ENCODE measurements at regions not wholly inside any gene's neighbourhood (a gene's known extent, or its start where the extent isn't known, plus 50 kb on each side); places are given as distances from the start of the nearest gene placed in this dataset.

DNA sequence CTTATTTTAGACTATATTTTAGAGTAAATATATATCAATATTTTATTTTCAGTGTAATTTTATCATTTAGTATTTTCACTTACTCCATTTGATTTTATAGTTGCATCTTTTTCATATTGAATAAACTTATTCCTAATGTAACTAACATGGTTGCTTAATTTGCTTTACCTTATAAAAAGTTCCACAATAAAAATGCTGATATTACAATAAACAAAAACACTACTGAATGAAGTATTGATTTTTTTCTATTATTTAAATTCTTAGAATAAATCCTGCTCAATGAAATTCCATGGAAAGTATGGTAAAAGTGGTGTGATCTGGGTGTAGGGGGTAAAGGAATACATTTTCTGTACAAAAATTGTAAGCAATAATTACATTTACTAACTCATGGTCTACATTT lies 2074.9 kb upstream of the C9orf72 start:
- no peak for DNase-seq

DNA sequence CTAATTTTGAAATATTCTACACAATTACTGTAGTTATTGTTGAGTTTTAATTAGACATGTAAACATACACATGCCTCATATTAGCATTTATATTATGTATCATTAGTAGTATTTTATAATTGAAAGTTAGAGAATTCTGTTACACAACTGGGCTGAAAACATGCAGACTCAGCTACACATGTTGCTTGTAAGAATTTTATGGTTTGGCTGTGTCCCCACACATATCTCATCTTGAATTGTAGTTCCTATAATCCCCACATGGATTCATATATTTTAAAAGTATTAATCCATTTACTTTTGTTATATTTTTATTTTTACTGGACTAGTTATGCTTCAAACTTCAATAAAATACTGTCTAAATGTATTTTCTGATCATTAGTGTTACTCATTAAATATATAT lies 2075.3 kb upstream of the C9orf72 start:
- DNase-seq: no peak

DNA sequence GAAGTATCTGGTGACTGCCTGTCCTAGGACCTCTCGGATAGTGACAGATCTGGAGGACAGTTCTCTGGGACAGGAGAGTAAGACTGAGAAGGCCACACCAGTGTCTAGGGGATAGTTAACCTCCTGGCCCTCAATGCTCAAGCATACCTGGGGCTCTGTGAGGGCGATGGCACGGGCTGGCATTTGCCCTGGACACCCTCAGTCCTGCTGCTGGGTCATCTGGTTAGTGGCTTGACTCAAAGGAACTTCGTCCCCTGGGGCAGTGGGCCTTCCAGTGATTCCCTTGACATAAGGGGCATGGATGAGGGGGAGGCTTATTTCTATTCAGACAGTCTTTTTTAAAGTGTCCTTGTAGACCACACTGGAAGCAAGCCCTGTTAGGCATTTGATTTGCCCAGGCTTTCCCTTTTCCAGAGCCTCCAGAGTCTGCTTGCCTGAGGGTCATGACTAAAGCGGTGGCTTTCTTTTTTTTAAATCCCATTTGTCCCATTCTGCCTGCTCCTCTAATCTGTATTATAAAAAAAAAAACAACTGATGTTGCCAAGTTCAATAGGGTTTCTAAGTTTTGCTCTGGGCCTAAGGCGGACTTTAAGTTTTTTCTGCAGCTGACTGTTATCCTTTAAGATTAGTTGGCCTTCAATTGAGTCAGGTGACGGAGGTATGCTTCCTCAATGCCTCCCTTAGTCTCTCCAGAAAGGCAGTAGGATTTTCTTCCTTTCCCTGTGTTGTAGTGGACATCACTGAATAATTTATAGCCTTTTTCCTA lies 2083.5 kb upstream of the C9orf72 start:
- no peak for DNase-seq

DNA sequence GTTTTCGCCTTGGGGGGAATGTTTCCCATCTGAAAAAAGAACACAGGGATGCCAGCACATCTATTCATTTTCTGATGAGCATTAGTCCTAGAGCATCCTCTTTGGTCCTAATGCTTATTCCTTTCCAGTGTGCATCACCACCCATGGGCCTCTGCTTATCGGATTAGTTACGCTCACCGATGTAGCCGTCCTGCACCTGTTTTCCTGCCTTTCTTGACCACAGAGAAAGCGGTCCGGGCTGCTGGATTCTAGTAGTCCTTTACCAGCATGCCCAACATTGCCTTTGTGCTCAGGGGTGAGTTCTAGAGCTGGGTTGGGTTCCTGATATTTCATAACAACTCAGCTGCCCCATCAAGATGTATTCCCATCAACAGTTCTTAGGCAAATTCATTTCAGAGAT lies 2084.5 kb upstream of the C9orf72 start:
- DNase-seq: no peak

DNA sequence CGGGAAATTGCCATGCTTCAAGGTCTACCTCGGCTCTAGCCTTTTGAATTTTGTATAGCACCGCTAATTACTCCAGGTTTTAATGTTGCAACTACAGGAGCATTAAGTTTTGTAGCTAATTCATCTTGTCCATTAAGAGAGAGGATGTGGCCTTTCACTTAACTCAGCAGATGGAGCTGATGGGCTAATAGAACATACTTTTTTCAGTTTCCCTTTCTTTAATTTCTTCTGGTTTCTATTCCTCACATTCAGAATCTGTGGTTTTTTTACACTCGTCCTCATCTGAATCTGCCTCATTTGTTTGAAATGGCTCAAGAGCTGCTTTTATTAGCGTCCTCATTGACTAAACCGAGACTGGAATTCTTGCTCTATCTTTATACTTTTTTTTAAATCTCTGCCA lies 2085.7 kb upstream of the C9orf72 start:
- DNase-seq: no peak

DNA sequence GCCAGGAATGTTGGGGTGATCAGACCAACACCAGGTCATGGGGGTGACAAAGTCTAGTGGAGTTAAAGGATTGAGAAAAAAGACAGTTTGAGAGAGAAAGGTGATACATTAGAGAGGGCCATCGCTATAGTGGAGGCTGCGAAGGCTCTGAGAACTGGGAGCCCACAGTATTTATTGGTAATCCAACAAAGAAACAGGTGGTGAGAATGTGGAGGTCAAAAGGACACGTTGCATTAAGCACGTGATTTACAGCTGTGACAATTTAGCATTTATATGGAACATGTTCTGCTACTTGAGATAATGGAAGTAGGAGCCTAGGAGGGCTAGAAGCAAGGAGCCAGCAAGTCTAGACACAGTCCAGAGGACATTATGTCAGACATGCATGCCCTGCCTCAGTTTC lies 2086.5 kb upstream of the C9orf72 start:
- DNase-seq: no peak

DNA sequence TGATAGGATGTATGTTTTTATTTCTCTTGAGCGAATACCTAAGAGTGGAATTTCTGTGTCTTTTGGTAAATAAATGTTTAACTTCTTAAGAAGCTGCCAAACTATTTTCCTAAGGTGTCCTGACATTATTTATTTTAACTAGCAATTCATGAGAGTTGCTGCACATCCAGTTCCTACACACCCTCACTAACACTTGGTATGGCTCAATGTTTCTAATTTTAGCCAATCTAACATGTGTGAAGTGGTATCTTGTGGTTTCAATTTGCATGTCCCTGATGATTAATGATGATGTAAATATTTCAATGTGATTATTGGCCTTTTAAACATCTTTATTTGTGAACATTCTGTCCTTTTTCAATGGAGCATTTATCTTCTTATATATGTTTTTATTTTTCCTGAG lies 2095.5 kb upstream of the C9orf72 start:
- DNase-seq: no peak

DNA sequence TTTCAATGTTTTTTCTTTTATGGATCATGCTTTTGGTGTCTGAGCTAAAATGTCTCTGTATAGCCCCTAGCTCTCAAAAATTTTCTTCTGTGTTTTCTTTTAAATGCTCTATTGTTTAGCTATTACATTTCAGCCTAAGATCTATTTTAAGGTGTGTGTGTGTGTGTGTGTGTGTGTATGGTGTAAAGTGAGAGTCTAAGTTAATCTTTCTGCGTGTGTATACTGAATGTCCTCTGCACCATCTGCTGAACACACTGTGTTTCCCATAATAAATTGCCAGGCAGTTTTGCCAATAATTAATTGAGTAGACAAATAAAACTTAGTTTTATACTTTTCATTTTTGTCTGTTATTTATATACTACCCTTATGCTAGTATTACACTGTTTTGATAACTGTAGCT lies 2096.3 kb upstream of the C9orf72 start:
- no peak for DNase-seq

DNA sequence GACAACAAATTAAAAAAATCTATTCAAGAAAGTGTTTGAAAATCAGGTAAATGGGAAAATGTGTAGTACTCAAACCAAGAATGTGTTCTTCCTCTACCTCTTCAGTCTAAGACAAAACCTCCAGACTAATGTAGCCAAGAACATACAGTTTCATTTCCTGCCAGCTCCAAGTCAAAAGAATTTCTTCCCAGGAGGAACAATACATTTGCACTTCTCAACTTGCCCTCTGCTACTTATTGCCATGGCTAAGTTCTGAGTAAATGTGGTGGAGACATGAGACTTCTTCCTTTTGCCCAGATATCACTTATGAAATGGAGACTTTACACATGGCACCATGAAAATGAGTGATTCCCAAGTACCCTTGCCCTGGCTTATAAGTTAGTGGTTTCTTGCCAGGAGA lies 2112.2 kb upstream of the C9orf72 start:
- no peak for DNase-seq

DNA sequence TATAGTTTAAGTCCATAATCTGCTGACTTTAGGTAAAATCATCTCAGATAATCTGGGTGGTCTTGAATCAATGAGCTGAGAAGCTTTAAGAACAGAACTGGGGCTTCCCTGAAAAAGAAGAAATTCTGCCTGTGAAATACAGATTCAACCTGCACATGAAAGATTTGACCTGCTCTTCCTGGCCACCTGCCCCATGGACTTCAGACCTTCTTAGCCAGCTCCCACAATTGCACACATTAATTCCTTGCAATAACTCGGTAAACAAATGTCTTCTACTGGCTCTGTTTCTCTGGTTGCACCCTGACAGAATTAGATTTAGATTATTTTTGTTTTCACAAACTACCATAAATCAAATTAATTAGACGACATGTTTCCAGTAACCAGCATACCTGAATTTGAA lies 2117.9 kb upstream of the C9orf72 start:
- DNase-seq: no peak

DNA sequence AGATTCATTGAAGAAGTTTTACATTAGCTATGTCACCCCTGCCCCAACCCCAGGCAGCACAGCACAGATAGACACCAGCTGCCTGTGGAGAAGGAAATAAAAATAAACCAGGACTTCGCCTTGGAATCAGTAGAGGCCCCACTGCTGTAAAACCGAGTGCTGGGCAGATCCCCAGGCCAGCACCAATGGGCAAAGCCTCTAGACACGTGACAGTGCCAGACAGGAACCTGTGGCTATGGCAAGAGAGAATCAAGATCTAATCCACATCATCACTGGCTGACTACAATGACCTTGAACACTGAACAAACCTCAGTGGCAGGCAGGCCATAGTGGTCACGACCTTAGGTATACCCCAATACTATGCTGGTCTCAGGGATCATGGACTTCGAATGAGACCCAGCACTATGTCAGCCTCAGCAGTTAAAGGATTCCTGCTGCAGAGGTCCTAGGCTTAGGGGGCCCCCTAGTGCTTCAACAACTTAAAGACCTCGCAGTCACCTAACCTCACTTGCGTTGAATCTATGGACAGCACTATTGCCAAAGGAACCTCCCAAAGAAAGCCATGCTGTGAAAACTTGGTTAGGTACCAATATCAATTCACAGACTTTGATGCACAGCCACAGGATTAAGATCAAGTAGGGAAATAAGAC lies 2118.6 kb upstream of the C9orf72 start:
- no peak for DNase-seq

DNA sequence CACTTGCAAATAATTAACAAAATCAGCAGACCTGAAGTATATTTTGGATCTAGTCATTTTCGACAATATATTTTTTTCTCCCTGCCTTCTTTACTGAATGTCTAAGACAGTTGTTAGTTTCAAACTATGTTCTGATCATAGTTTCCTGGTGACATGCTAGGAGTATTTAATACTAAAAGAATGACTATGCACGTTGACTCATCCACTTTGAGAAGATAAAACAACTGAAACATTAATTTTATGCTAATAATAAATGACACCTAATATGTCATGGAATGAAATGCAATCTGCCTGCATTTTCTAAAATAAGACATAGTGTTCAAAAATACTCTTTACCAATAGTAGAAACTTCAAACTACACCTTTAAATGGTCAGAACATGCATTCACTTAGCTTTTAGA lies 2123.7 kb upstream of the C9orf72 start:
- DNase-seq: no peak

DNA sequence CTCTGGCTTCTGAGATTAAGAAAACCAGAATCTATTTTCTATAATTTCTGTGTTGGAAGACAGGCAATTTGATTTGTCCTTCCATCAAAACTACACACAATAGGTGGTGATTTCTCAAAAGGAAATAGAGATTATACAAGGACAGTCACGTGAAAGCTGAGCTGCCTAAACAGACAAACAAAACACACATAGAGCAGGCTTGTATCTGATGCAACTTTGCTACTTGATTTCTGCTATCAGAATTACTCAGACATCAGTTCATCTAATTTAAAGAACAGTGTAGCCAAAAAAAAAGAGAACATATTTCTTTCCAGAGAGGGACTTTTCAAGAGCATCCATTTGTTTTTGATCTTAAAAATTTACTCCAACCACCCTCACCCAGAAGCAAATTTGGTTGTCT lies 2128.3 kb upstream of the C9orf72 start:
- DNase-seq: no peak

DNA sequence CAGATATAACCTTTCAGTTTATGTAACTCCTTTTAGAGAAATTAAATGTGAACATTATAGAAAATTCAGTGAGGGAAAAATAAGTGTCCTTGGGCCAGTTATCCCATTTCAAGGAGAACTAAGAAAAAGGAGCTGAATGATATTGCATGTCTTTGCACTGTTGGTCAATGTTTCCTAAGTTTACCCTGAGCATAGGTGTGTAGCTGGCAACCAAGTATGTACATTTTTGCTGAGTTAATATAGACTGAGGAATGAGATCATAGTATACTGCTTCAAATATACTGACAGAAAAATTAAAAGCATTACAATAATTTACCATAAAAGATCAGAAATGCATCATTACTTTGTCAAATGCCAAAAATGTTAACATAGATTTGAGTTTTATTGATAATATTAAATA lies 2128.7 kb upstream of the C9orf72 start:
- DNase-seq: no peak

DNA sequence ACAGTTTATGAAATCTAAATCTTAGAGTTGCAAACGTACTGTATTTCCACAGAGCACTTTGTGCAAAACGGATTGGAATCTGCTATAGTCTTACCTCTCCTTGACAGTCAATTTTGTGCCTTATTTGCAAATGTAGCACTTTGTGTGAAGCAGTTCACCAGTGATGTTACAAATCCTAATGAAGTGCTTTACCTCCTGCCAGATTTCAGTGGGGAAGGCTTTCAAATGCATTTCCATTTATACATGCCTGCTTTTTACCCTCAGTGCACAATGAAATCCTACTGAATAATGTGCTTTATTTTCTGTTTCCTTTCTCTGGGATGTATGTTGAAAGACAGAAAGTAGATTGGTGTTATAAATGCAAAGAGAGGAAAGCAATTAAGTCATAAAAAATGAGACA lies 2141.6 kb upstream of the C9orf72 start:
- DNase-seq: no peak

DNA sequence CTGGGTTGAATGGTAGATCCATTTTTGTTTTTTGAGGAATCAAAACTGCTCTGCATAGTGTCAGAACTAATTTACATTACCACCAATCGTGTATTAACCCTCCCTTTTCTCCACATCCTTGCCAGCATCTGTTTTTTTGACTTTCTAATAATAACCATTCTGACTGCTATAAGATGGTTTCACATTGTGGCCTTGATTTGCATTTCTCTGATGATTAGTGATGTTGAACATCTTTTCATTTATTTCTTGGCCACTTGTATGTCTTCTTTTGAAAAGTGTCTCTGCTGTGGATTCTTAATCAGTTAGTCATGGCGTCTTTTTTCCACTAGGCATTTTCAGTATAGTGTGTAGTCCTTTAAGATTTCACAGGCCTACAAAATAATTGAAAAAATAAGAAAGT lies 2144.3 kb upstream of the C9orf72 start:
- no peak for DNase-seq

DNA sequence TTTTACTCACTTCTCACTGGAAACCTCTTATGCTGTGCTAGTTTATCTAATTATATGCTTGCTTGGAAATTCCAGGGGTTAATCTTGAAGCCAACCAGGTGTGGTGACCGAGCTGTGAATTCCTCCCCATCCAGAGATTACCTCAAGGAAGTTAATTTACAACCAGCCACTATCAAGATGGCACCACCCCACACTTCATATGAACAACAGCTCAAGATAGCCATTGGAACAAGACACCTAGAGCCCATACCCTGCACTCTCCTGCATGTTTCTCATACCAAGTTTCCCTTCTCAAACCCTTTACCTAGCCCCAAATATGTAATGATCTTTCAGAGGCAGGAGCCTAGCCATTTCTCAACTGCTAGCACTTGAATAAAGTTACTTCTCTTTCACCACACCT lies 2156.9 kb upstream of the C9orf72 start:
- DNase-seq: no peak

DNA sequence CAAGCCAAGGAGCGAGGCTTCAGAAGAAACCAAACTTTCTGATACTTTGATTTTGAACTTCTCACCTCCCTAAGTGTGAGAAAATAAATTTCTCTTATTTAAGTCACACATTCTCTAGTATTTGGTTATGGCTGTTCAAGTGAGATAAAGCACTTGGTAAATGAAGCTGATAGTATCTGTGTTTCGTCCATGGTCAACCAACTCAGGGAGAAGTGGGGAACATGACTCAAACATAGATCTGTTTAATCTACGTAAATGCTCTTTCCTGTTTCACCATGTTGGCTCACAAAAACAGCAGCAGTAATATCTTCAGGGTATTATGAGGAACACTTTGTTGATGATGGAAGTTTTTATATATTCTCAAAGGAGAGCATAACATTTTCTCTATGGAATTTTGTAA lies 2167.2 kb upstream of the C9orf72 start:
- no peak for DNase-seq

DNA sequence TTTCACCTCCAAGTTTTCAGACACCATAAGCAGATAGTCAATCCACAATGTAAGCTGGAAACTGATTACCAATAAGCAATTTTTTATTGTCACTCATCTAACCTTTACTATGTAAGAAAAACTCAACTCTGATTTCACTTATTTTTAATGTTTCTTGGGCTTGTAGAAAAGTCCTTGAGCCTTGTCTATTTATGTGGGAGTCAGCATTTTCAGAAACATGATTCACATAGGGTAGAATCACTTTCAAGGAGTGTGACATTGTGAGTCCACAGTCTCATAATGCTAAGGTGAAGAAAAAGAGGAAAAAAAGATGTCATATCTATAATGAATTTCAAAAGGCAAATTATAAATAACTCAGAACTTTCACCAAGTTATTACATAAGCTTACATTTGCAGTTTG lies 2167.9 kb upstream of the C9orf72 start:
- DNase-seq: no peak

DNA sequence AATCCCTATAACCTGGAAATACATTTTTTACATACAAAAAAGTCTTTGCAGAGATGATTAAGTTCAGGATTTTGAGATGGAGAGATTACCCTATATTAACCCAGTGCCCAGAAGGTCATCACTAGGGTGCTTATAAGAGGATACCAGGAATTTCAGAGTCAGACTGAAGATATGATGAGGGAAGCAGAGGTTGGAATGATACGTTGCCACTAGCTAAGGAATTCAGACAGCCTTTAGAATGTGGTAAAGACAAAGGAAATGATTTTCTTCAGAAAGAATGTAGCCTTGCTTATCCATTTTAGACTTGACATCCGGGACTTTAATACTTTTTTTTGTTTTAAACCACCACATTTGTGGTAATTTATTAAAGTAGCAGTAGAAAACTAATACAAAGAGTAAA lies 2176.8 kb upstream of the C9orf72 start:
- DNase-seq: no peak

DNA sequence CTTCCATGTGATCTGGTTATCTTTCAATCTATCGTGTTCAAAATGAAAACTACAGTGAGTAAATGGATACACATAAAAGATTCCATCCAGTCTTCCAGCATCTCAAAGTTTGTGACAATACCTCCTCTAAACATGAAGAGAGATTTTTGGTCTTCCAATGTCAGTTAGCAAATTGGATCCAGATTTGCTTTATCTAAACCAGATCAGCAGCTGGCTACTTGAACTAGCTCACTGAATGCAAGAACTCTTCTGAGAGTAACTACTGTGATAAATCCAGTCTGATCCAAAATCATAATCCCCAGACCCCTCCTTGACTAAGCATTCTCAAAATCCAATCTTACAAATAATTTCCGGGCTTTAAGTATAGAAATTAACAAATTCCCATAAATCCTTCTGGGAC lies 2177.9 kb upstream of the C9orf72 start:
- DNase-seq: no peak

DNA sequence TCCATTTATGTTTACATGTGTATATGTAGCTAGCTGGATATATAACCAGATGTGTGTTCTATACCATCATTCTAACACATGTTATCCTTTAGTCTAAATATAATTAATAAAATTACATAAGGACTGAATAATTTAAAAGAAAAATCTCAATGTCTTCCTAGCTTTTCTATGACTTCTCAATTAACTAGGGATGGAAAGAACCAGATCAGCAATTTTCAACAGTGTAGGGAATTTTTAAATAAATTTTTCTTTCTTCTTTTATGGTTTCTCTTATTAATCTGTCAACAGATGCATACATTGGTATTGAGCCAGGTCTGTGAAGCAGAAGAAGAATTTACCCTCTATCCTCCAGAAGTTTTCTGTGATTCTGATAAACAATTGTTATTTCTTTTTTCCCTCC lies 2180.4 kb upstream of the C9orf72 start:
- no peak for DNase-seq

DNA sequence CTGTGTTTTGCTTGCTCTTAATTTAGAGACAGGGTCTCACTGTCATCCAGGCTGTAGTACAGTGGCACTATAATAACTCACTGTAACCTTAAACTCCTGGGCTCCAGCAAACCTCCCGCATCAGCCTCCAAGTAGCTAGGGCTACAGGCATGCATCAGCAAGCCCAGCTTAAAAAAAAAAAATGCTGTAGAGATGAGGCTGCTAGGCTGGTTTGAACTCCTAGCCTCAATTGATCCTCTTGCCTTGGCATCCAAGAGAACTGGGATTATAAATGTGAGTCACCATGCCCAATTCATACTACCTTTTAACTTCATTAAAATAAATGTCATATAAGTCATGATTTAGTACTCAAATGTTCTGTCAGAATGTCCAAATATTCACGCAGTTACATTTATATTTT lies 2195.7 kb upstream of the C9orf72 start:
- no peak for DNase-seq

DNA sequence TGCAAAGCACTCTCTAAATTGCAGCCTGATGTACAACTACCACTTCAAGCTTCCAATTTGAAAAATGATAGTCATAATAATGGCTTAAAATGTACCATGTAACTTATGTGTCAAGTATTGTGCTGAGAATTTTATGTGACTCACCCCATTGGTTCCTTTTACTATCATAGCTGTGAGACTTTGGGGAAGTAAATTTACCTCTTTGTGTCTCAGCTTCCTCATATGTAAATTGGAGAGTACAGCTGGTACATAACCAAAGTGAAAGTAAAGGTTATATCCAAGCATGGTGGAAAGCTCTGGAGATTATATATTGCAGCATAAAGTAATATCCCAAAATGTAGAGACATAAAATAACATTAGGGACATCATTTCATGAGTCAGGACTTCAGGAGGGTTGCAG lies 2200.4 kb upstream of the C9orf72 start:
- DNase-seq: no peak

DNA sequence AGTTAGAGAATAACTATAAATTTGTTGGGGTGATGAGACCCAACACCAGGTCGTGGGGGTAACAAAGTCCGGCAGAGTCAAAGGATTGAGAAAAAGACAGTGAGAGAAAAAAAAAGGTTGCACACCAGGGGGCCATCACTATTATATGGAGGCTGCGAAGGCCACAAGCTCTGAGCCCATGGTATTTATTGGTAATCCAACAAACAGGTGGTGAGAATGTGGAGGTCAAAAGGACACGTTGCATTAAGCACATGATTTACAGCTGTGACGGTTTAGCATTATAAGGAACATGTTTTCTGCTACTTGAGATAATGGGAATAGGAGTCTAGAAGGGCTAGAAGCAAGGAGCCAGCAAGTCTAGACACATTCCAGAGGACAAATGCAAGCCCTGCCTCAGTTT lies 2202.2 kb upstream of the C9orf72 start:
- no peak for DNase-seq

Measured in CD4-positive, alpha-beta T cell treated with Interferon gamma for 1 hour (primary cell).